ENCODE measurements at regions not wholly inside any gene's neighbourhood (a gene's known extent, or its start where the extent isn't known, plus 50 kb on each side); places are given as distances from the start of the nearest gene placed in this dataset.
A peak's percentile ranks its signal among the peaks of the same experiment; 100 is the strongest.

DNA sequence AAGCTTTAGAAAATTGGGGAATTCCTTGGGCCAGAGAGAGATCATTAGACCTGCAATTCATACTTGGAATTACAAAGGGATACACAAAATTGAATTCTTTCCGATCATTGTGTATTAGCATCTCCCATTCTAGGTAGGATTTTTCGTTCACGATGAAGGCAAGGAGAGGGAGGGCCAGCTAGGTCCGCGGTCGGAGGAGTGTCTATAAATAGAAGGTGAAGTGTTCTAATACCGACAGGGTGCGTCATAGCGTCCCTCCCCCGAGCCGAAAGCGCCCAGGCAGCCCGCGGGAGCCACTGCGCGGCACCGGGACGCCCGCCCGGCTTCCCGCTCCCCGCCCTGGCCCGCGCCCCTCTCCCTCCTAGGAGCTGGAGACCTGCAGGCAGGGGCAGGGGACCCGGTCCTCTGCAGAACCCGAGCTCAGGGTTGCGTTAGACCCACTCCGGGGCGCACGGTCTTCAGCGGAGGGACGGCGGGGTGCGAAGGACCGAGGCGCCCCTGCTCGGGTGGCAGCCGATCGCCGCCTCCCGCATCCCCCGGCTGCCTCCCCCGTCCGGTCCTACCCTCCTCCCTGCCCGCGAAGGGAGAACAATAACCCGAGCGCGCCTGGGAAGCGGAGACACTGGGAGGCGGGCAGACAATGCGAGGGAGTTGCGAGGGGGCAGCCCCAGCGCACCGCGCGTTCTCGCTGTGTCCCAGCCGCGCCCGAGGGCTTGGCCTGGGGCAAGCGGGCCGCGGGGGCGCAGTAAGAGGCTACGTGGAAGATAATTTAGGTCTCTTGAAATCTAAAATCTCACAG is 114.2 kb upstream of the SERTAD2 start (continued):
- TF ChIP-seq RELA (CRISPR knock-in tag; IDR thresholded peaks at IDR 0.05; ENCODE audit: borderline replicate concordance) (no peak), CREB1 (CRISPR knock-in tag; IDR thresholded peaks at IDR 0.05) (no peak), ZNF263 (CRISPR knock-in tag; IDR thresholded peaks at IDR 0.05; ENCODE audit: low read depth) (0 out of 2 replicates have a peak, but pooled peaks have one; percentile 31), IRF2 (CRISPR knock-in tag; IDR thresholded peaks at IDR 0.05; ENCODE audit: borderline replicate concordance, low read depth) (no peak), RORB (CRISPR knock-in tag; IDR thresholded peaks at IDR 0.05) (no peak)
- TF ChIP-seq, protein P1, sequence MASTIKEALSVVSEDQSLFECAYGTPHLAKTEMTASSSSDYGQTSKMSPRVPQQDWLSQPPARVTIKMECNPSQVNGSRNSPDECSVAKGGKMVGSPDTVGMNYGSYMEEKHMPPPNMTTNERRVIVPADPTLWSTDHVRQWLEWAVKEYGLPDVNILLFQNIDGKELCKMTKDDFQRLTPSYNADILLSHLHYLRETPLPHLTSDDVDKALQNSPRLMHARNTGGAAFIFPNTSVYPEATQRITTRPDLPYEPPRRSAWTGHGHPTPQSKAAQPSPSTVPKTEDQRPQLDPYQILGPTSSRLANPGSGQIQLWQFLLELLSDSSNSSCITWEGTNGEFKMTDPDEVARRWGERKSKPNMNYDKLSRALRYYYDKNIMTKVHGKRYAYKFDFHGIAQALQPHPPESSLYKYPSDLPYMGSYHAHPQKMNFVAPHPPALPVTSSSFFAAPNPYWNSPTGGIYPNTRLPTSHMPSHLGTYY (CRISPR knock-in tag; IDR thresholded peaks at IDR 0.05): no peak
- TF ChIP-seq, protein P2, sequence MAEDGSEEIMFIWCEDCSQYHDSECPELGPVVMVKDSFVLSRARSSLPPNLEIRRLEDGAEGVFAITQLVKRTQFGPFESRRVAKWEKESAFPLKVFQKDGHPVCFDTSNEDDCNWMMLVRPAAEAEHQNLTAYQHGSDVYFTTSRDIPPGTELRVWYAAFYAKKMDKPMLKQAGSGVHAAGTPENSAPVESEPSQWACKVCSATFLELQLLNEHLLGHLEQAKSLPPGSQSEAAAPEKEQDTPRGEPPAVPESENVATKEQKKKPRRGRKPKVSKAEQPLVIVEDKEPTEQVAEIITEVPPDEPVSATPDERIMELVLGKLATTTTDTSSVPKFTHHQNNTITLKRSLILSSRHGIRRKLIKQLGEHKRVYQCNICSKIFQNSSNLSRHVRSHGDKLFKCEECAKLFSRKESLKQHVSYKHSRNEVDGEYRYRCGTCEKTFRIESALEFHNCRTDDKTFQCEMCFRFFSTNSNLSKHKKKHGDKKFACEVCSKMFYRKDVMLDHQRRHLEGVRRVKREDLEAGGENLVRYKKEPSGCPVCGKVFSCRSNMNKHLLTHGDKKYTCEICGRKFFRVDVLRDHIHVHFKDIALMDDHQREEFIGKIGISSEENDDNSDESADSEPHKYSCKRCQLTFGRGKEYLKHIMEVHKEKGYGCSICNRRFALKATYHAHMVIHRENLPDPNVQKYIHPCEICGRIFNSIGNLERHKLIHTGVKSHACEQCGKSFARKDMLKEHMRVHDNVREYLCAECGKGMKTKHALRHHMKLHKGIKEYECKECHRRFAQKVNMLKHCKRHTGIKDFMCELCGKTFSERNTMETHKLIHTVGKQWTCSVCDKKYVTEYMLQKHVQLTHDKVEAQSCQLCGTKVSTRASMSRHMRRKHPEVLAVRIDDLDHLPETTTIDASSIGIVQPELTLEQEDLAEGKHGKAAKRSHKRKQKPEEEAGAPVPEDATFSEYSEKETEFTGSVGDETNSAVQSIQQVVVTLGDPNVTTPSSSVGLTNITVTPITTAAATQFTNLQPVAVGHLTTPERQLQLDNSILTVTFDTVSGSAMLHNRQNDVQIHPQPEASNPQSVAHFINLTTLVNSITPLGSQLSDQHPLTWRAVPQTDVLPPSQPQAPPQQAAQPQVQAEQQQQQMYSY (CRISPR knock-in tag; IDR thresholded peaks at IDR 0.05): no peak
- TF ChIP-seq, protein P3, sequence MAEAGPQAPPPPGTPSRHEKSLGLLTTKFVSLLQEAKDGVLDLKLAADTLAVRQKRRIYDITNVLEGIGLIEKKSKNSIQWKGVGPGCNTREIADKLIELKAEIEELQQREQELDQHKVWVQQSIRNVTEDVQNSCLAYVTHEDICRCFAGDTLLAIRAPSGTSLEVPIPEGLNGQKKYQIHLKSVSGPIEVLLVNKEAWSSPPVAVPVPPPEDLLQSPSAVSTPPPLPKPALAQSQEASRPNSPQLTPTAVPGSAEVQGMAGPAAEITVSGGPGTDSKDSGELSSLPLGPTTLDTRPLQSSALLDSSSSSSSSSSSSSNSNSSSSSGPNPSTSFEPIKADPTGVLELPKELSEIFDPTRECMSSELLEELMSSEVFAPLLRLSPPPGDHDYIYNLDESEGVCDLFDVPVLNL (CRISPR knock-in tag; IDR thresholded peaks at IDR 0.05; ENCODE audit: borderline replicate concordance, low read depth): 0 out of 2 replicates have a peak, but pooled peaks have one; percentile 74
- TF ChIP-seq, protein P4, sequence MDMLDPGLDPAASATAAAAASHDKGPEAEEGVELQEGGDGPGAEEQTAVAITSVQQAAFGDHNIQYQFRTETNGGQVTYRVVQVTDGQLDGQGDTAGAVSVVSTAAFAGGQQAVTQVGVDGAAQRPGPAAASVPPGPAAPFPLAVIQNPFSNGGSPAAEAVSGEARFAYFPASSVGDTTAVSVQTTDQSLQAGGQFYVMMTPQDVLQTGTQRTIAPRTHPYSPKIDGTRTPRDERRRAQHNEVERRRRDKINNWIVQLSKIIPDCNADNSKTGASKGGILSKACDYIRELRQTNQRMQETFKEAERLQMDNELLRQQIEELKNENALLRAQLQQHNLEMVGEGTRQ (CRISPR knock-in tag; IDR thresholded peaks at IDR 0.05): no peak

DNA sequence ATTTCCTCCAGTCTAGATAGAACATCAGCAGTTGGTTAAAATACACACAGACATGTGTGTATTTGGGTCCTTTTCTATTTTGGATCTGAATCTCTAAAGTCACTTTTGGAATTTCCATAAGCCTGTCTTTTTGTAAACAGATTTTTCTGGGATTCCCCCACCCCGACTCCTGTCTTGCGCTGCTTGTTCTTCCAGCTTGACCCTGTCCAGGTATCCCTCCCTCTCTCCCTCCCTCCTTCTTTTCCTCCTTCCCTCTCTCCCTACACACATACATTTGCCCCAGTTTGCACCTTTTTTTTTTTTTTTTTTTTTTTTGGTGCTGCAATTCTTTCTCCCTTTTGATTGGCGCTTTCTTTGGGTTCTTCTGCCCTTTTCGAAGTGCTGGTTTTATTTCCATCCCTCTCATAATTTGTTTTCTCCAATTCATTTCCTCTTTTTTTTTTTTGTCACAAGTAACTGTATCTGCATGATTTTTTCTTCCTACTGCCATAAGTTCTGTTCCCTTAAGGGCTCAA is 114.8 kb upstream of the SERTAD2 start:
- Mint-ChIP-seq H3K27me3 (ENCODE audit: low read depth) (peaks cover 59% of the 10 kb centered on the region), H3K4me3 (peak overlapping the region; percentile 94), H3K27ac (no peak overlapping the region), H3K9me3 (0 out of 2 replicates have a peak, but pooled peaks cover 5% of the 10 kb centered on the region), H3K4me1 (peaks cover 23% of the 10 kb centered on the region), H3K36me3 (no peaks in the 10 kb centered on the region)
- ChIA-PET CTCF (interaction anchor here (1.0 to 1.6 kb wide), 5 partner anchors 17 to 144 kb away, joined by 4 to 12 read pairs (median 8); partner anchors contain the start of gene SERTAD2), POLR2A (interaction anchor here (0.7 to 1.7 kb wide), 2 partner anchors 18 to 146 kb away, joined by 8 to 12 read pairs; no protein-coding TSS in a partner anchor)
- ATAC-seq: 0 out of 2 replicates have a peak, but pooled peaks have one; percentile 4
- TF ChIP-seq, protein P5, sequence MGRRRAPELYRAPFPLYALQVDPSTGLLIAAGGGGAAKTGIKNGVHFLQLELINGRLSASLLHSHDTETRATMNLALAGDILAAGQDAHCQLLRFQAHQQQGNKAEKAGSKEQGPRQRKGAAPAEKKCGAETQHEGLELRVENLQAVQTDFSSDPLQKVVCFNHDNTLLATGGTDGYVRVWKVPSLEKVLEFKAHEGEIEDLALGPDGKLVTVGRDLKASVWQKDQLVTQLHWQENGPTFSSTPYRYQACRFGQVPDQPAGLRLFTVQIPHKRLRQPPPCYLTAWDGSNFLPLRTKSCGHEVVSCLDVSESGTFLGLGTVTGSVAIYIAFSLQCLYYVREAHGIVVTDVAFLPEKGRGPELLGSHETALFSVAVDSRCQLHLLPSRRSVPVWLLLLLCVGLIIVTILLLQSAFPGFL (CRISPR knock-in tag; IDR thresholded peaks at IDR 0.05; ENCODE audit: borderline replicate concordance): no peak
- no peak for TF ChIP-seq ESRRA (CRISPR knock-in tag; IDR thresholded peaks at IDR 0.05; ENCODE audit: borderline replicate concordance)
- no peak for DNase-seq (ENCODE audit: low spot score)

DNA sequence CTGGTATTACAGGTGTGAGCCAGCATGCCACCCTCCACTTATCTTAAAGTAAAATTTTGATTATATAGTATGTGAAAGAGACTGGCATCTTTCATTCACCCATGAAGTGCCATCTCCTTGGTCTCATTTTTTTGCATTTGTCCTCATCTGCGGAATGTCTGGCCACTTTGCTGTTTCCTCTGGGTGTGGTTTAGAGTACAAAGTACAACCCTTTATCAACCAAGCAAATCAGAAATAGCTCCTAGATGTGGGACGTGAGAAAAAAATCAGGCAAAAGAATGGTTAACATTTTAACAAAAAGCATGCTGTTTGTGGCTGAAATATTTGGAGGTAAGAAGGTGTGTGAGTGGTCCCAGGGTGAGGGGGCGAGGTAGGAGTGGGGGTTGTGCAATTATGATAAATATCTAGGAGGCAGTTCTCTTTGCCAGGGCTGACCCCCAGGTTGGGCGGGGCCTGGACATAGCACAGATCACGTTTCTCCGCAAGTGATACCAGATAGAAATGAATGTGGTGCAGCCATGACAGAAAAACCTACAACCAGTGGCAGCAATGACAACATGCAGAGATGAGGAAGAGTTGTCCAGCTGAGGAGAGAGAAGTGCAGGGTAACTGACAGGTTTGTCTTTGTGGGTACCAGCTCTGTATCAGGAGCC is 115.8 kb upstream of the SERTAD2 start:
- H3K9me3 Mint-ChIP-seq: 0 out of 2 replicates have a peak, but pooled peaks cover 5% of the 10 kb centered on the region
- H3K27ac Mint-ChIP-seq: no peak overlapping the region
- peaks cover 23% of the 10 kb centered on the region for H3K4me1 Mint-ChIP-seq
- POLR2A ChIA-PET: interaction anchor here (0.6 kb wide), 1 partner anchor 21 kb away, joined by 3 read pairs; no protein-coding TSS in a partner anchor
- no peak for ATAC-seq
- TF ChIP-seq, protein P6, sequence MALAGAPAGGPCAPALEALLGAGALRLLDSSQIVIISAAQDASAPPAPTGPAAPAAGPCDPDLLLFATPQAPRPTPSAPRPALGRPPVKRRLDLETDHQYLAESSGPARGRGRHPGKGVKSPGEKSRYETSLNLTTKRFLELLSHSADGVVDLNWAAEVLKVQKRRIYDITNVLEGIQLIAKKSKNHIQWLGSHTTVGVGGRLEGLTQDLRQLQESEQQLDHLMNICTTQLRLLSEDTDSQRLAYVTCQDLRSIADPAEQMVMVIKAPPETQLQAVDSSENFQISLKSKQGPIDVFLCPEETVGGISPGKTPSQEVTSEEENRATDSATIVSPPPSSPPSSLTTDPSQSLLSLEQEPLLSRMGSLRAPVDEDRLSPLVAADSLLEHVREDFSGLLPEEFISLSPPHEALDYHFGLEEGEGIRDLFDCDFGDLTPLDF (CRISPR knock-in tag; IDR thresholded peaks at IDR 0.05): no peak
- no peak for TF ChIP-seq ZNF396 (CRISPR knock-in tag; IDR thresholded peaks at IDR 0.05; ENCODE audit: borderline replicate concordance)
- TF ChIP-seq, protein P1 (CRISPR knock-in tag; IDR thresholded peaks at IDR 0.05): no peak
- TF ChIP-seq HMGA2 (CRISPR knock-in tag; IDR thresholded peaks at IDR 0.05): no peak
- DNase-seq (ENCODE audit: low spot score): no peak
- H3K36me3 Mint-ChIP-seq: no peaks in the 10 kb centered on the region
- peaks cover 57% of the 10 kb centered on the region for H3K27me3 Mint-ChIP-seq (ENCODE audit: low read depth)
- no peak overlapping the region for H3K4me3 Mint-ChIP-seq
- CTCF ChIA-PET: no interaction called here

Data from WTC11 (cell line).